T-helper 1 cell treated with Interleukin-12 subunit alpha and Interleukin-12 subunit beta and Interleukin-4 antibody, amounts not matched to agents 30 μg/mL and 1 μg/mL, for 36 hours (primary cell): ENCODE measurements at regions not wholly inside any gene's neighbourhood (a gene's known extent, or its start where the extent isn't known, plus 50 kb on each side); places are given as distances from the start of the nearest gene placed in this dataset.
"Not testable (repeated sequence)": the region's sequence is repeated elsewhere in the genome, so short reads cannot be mapped to it uniquely, and the experiment has no call there.

Experiments used
- H3K27ac Mint-ChIP-seq: one replicate; pipeline ENCODE4 v1.8.0; 2021; ENCODE audit warnings: mild to moderate bottlenecking, mixed read lengths
- H3K27me3 Mint-ChIP-seq: one replicate; pipeline ENCODE4 v1.8.0; 2021; ENCODE audit warnings: low read depth, mixed read lengths
- H3K36me3 Mint-ChIP-seq: one replicate; pipeline ENCODE4 v1.8.0; 2021; ENCODE audit warnings: low read depth, mixed read lengths
- H3K4me1 Mint-ChIP-seq: one replicate; pipeline ENCODE4 v1.8.0; 2021; ENCODE audit warnings: low read depth, mixed read lengths
- H3K4me3 Mint-ChIP-seq: one replicate; pipeline ENCODE4 v1.8.0; 2021; ENCODE audit warnings: mild to moderate bottlenecking, moderate library complexity, mixed read lengths
- H3K9me3 Mint-ChIP-seq: one replicate; pipeline ENCODE4 v1.8.0; 2021; ENCODE audit warnings: mixed read lengths

DNA sequence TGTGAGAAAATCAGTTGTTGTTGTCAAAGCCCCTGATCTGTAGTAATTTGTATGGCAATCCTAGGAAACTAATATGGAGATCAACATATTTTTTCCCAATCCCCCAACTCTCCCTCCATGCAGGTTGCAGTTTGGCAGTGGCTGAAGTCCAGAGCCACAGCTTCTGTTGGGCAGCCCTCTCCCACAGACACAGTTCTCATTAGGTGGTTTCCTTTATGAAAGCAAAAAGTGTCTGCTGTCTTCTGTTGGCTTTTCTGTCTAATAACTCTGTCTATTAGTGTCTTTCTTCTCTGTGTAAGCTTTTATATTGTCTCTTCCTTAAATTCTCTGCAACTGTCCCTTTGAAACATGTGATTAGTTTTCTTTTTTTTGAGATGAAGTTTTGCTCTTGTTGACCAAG lies 914.3 kb upstream of the NCAM2 start:
- Mint-ChIP-seq H3K27ac (no peak overlapping the region), H3K36me3 (no peaks in the 10 kb centered on the region), H3K4me1 (no peaks in the 10 kb centered on the region), H3K4me3 (no peak overlapping the region), H3K27me3 (no peaks in the 10 kb centered on the region), H3K9me3 (peaks cover 40% of the 10 kb centered on the region)

DNA sequence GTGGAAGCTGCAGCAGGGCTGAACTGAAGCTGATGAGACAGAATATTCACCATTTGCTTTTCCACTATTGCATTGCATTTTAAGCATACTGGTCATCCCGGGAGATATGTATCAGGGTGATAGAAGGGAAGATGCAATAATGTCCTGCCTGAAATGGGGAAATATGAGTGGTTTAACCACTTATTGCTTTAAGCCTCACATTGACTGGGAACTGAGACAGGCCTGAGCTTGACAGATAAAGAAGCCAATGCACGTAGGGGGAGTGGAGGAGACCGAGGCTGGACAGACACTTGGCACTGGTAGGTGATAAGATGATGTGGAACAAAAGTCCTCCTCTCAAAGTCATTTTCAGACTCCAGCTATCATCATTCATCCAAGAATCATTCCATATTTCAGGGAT lies 911.7 kb upstream of the NCAM2 start:
- Mint-ChIP-seq H3K4me1 (no peaks in the 10 kb centered on the region), H3K27me3 (no peaks in the 10 kb centered on the region), H3K9me3 (peaks cover 39% of the 10 kb centered on the region), H3K36me3 (no peaks in the 10 kb centered on the region), H3K27ac (no peak overlapping the region), H3K4me3 (no peak overlapping the region)

DNA sequence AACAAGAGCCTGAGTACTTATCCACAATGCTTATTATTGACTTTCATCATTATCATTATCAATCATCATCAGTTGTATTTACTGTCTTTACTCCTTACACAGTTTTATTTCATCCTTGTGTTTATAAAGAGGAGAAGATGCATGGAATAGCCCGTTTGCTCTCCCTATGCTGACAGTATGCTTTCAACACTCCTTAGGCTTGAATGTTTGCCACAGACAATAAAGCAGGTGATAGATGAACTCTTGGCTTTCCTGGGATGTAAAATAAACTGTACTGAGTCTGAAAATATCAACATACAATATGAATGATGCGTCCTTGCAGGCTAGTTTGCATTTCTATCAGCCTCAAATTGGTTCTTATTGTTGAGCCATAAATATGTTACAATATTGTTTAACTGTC lies 891.8 kb upstream of the NCAM2 start:
- Mint-ChIP-seq H3K36me3 (no peaks in the 10 kb centered on the region), H3K9me3 (peaks cover 24% of the 10 kb centered on the region), H3K4me1 (no peaks in the 10 kb centered on the region), H3K4me3 (no peak overlapping the region), H3K27ac (no peak overlapping the region), H3K27me3 (no peaks in the 10 kb centered on the region)

DNA sequence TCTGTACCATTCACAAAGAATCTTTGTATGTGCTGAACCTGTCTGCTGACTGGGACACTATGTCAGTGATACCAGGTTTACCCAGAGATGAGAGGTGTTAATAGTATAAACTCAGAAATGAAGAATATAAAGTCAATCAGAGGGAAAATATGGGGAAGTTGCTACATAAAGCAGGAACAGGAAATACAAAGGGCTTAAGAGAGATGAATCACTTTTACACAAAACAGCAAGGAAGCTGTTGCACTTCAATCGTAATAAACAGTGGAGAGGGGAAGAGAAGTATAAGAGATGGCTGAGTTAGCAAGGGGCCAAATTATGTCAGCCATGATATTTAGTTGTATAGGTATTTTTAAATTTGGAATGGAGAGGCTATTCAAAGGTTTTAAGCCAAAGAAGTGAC lies 890.2 kb upstream of the NCAM2 start:
- Mint-ChIP-seq H3K4me1 (no peaks in the 10 kb centered on the region), H3K4me3 (no peak overlapping the region), H3K9me3 (peaks cover 29% of the 10 kb centered on the region), H3K36me3 (no peaks in the 10 kb centered on the region), H3K27me3 (no peaks in the 10 kb centered on the region), H3K27ac (no peak overlapping the region)

DNA sequence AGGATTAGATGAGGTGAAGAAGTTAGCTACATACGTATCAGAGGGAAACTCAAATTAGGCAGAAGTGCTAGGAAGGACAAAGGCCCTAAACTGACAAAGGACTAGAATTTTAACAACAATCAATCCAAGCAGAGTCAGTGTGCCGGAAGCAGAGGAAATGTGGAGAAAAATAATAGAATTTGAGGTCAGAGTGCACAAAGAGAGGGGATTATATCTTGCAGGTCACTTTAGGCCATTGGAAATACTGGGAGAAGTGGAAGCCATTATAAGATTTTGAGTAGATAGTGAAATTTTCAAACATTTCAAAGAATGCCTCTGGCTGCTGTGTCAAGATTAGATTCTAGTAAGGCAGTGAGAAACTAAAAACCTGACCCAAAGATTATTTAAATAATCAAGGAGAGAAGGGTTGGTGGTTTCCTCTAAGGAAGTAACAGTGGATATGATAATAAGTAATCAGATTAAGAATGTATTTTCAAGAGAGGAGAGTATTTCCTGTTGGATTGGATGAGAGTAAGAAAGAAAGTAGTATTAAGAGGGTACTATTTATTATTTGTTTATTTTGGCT lies 889.2 kb upstream of the NCAM2 start:
- H3K27me3 Mint-ChIP-seq, result no peaks in the 10 kb centered on the region
- H3K9me3 Mint-ChIP-seq, result peaks cover 27% of the 10 kb centered on the region
- H3K4me1 Mint-ChIP-seq, result no peaks in the 10 kb centered on the region
- H3K4me3 Mint-ChIP-seq, result no peak overlapping the region
- no peak overlapping the region for H3K27ac Mint-ChIP-seq
- no peaks in the 10 kb centered on the region for H3K36me3 Mint-ChIP-seq

DNA sequence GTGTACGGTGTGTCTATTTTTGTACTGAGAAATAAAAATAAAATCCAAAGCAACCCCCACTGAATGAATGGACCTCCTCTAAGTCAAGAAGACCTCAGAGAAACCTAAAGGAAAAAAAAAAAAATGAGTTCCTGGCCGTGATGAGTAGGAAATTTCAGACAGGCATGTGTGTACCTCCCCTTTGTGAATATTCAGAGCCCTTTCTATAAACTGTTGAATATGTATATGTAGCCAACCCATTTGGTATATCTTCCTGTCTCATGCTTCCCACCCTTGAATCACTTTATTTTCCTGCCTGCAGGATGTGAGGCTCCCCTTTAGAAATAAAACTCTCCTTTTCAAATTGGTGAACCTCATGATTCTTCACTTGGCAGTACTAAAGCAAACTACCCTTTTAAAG lies 887.8 kb upstream of the NCAM2 start:
- Mint-ChIP-seq H3K27ac (no peak overlapping the region), H3K27me3 (no peaks in the 10 kb centered on the region), H3K9me3 (peaks cover 33% of the 10 kb centered on the region), H3K4me3 (no peak overlapping the region), H3K36me3 (no peaks in the 10 kb centered on the region), H3K4me1 (no peaks in the 10 kb centered on the region)

DNA sequence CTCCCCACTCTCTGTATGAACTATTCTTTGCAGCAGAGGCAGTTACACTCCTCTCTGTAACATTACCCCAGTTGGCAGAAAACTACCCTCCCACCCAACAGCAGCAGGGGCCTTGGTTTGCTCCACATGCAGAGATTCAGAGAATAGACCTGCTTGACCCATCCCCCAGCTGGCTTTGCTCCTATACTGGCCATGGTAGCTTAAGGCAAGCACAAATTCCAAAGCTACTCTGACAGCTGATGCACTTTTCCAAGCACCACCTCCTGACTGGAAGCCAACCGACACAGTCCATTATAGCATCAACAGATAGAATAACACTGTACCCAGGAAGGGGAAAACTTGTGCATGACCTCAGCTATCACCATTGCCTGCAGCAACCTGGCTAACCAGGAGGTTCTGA lies 846.5 kb upstream of the NCAM2 start:
- Mint-ChIP-seq H3K4me1 (no peaks in the 10 kb centered on the region), H3K27ac (no peak overlapping the region), H3K36me3 (no peaks in the 10 kb centered on the region), H3K4me3 (no peak overlapping the region), H3K27me3 (no peaks in the 10 kb centered on the region), H3K9me3 (peaks cover 45% of the 10 kb centered on the region)

DNA sequence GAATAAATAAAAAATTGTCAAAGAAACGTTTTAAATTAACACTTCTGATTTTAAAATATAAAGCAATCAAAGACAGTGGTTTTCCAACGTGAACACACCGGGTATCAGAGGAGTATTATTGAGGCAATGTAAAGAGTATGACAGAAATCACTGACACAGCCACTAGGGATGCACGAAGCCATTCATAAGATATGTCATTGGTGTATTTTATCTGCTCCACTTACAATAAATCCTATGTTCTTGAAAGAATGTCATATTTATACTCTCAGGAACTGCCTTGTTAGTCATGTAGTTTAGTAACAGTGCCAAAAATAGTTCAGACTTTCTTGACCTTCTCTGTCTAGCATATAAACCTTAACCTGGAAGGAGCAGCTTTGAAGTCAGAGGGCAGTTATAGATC lies 835.0 kb upstream of the NCAM2 start:
- H3K4me3 Mint-ChIP-seq, result no peak overlapping the region
- H3K9me3 Mint-ChIP-seq, result peaks cover 25% of the 10 kb centered on the region
- H3K4me1 Mint-ChIP-seq, result no peaks in the 10 kb centered on the region
- no peaks in the 10 kb centered on the region for H3K27me3 Mint-ChIP-seq
- no peak overlapping the region for H3K27ac Mint-ChIP-seq
- H3K36me3 Mint-ChIP-seq, result no peaks in the 10 kb centered on the region

DNA sequence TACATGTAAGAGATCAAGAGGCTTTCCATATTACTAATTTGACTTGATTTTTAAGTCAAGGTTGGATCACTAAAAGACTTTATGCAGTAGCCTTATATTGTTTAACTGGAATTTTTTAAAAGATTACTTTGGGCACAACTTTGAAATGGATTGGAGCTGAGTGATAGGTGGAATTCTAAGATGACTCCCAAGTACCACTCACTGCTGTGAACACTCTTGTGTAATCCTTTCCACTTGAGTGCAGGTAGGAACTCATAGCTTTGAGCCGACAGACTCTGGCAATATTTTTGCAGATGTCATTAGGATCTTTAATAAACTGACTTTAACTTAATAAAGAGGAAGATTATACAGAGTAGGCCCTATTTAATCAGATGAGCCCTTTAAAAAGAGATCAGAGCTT lies 831.1 kb upstream of the NCAM2 start:
- Mint-ChIP-seq H3K27ac (no peak overlapping the region), H3K4me3 (no peak overlapping the region), H3K27me3 (no peaks in the 10 kb centered on the region), H3K4me1 (no peaks in the 10 kb centered on the region), H3K36me3 (no peaks in the 10 kb centered on the region), H3K9me3 (peaks cover 12% of the 10 kb centered on the region)

DNA sequence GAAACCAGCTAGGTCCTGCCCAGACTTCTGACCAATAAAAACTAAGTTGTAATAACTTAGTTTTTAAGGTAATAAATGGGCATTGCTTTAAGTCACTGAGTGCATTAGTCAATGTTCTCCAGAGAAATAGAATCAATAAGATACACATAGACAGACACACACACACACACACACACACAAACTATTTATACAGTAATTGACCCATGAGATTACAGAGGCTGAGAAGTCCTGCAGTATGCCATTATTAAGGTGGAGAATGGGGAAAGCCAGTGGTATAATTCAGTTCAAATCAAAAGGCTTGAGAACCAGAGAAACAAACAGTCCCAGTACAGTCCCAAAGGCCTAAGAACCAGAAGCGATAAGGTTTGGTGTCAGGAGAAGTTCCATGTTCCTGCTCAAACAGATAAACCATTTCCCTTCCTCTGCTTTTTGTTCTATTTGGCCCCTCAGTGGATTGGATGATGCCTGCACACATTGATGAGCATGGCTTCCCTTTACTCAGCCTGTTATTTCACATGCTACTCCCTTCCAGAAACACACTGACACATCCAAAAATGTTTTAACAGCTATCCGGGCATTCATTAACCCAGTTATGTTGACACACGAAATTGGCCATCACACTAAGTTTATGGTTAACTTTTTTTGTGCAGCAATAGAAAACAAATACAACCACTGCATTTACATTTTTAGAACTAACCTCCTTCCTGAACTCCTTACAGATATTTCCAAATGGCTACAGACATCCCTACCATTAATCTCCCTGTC lies 828.2 kb upstream of the NCAM2 start:
- H3K4me3 Mint-ChIP-seq, result no peak overlapping the region
- H3K27me3 Mint-ChIP-seq, result no peaks in the 10 kb centered on the region
- no peaks in the 10 kb centered on the region for H3K4me1 Mint-ChIP-seq
- no peak overlapping the region for H3K27ac Mint-ChIP-seq
- no peaks in the 10 kb centered on the region for H3K36me3 Mint-ChIP-seq
- H3K9me3 Mint-ChIP-seq, result peaks cover 24% of the 10 kb centered on the region

DNA sequence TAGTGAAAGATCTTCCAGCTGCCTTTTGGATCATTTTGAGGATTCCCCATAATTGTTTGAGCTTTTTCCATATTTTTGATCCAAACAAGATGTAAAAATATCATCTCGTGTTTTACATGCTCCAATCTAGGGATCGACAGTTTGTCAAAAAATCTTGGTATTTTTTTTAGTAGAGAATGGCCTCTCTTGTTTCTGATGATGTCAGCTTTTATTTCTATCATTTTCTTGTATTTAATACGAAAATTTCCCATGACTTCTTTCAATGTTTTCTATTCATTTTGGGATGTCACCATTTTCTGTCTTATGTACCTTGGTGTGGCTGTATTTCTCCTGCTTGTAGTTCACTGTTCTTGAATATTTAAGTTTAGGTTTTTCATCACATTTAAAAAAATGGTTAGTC lies 812.0 kb upstream of the NCAM2 start:
- no peaks in the 10 kb centered on the region for H3K36me3 Mint-ChIP-seq
- peaks cover 24% of the 10 kb centered on the region for H3K9me3 Mint-ChIP-seq
- no peak overlapping the region for H3K27ac Mint-ChIP-seq
- H3K27me3 Mint-ChIP-seq, result no peaks in the 10 kb centered on the region
- no peak overlapping the region for H3K4me3 Mint-ChIP-seq
- H3K4me1 Mint-ChIP-seq, result no peaks in the 10 kb centered on the region

DNA sequence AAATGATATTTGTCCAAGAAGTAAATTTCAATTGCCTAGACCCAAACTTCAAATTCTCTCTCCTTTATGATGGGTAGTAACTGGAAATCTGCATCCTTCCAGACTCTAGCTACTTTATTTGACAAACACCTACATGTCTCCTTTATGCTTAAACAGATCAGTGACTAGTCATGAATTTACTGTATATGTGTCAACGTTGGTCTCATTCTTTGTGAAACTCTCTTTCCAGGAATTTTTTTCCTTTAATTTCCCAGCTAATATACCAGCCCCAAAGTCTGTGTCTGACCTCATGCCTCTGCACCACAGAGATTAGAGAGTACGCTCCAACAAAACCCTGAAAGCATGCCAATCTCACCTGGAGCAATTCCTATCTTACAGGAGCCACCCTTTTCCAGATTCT lies 811.2 kb upstream of the NCAM2 start:
- no peaks in the 10 kb centered on the region for H3K4me1 Mint-ChIP-seq
- H3K36me3 Mint-ChIP-seq, result no peaks in the 10 kb centered on the region
- no peak overlapping the region for H3K27ac Mint-ChIP-seq
- peaks cover 29% of the 10 kb centered on the region for H3K9me3 Mint-ChIP-seq
- H3K27me3 Mint-ChIP-seq, result no peaks in the 10 kb centered on the region
- H3K4me3 Mint-ChIP-seq, result no peak overlapping the region

DNA sequence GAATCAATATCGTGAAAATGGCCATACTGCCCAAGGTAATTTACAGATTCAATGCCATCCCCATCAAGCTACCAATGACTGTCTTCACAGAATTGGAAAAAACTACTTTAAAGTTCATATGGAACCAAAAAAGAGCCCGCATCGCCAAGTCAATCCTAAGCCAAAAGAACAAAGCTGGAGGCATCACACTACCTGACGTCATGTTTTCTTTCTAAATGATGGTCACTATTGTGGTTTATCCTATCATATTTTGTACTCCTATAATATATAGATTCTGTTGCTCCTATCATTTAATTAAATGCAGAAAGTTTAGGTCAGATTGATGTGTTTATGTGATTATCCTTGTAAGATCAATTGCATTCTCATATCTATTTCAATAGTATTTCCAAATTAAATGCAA lies 796.9 kb upstream of the NCAM2 start:
- H3K4me1 Mint-ChIP-seq, H3K36me3 Mint-ChIP-seq, H3K27ac Mint-ChIP-seq, H3K4me3 Mint-ChIP-seq, H3K27me3 Mint-ChIP-seq: not testable (repeated sequence)
- peaks cover 43% of the 10 kb centered on the region for H3K9me3 Mint-ChIP-seq

DNA sequence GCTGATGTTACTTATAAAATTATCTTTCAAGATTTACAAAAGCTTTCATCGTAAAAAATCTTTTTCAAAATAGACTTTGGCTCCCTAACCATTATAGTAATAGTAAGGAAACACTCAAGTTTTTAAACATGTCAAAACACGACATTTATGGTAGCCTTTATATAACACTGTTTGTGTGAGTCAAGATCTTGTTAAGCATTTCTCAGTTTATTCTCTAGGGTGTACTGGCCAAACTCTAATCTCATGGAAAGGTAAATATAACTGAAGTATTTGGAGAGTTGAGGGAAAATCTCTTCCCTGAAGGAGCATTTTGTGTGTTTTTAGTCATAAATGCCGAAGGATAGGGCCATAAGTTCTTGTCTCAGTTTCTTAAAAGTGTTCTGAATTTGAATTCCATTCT lies 790.9 kb upstream of the NCAM2 start:
- Mint-ChIP-seq H3K27me3 (no peaks in the 10 kb centered on the region), H3K36me3 (no peaks in the 10 kb centered on the region), H3K9me3 (peaks cover 49% of the 10 kb centered on the region), H3K27ac (no peak overlapping the region), H3K4me1 (no peaks in the 10 kb centered on the region), H3K4me3 (no peak overlapping the region)

DNA sequence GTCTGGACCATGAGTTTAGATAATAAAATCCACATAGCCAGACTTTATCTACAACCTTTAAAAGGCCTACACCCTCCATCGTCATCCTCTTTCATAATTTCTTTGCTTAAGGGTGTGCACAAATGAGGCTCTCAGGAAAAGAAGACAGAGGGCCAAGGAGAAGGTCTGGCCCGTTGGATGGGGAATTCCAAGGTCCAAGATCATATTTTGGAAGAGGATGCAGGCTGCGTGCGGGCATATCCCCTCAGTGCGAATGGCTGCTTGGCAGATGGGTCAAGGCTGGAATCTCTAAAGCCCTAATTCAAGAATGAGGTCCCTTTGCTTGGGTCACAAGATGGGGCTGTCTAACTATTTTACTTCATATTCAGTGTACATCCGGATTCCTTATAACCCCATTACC lies 782.2 kb upstream of the NCAM2 start:
- H3K9me3 Mint-ChIP-seq, result peaks cover 22% of the 10 kb centered on the region
- no peak overlapping the region for H3K27ac Mint-ChIP-seq
- H3K36me3 Mint-ChIP-seq, result no peaks in the 10 kb centered on the region
- no peaks in the 10 kb centered on the region for H3K4me1 Mint-ChIP-seq
- H3K27me3 Mint-ChIP-seq, result no peaks in the 10 kb centered on the region
- no peak overlapping the region for H3K4me3 Mint-ChIP-seq

DNA sequence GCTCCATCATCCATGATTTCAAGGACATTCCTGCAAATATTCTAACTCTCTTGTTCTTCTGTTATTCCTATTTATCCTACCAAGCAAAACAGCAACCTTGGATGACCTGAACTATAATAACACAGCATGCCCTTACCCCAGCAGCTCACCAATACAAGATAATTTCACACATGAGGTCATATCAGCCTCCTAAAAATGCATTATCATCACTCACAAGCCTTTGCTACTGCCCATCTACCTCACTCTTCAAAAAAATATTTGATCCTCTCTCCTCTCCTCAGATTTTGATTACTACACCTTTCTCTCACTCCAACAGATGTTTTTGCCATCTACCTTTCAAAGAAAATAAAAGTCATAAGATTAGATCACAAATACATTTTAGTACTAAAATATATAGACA lies 777.6 kb upstream of the NCAM2 start:
- H3K4me1 Mint-ChIP-seq, result no peaks in the 10 kb centered on the region
- no peaks in the 10 kb centered on the region for H3K27me3 Mint-ChIP-seq
- H3K27ac Mint-ChIP-seq, result no peak overlapping the region
- H3K36me3 Mint-ChIP-seq, result no peaks in the 10 kb centered on the region
- no peak overlapping the region for H3K4me3 Mint-ChIP-seq
- peaks cover 23% of the 10 kb centered on the region for H3K9me3 Mint-ChIP-seq
